OCI-LY7 (cell line): ENCODE measurements at regions not wholly inside any gene's neighbourhood (a gene's known extent, or its start where the extent isn't known, plus 50 kb on each side); places are given as distances from the start of the nearest gene placed in this dataset.

Experiments
- BruUV-seq: library from RNA; stranded (reverse); fragments of 400-500 nt; replicated peaks from 2 replicates; lab custom pipeline; 2021; lab: Mats Ljungman, UMichigan
- CTCF ChIA-PET: fragments of 300-600 bp; sonication (Branson Sonifier 250); formaldehyde crosslinking; loops from one replicate; lab custom pipeline; 2022; ENCODE audit warnings: antibody characterized with exemption; ENCODE audit not compliant: unreplicated experiment; lab: Charles Lee
- POLR2A ChIA-PET: fragments of 300-600 bp; sonication (Branson Sonifier 250); formaldehyde crosslinking; loops from one replicate; lab custom pipeline; 2022; ENCODE audit warnings: antibody characterized with exemption; lab: Charles Lee
- DNase-seq: peaks from one replicate; pipeline ENCODE4 v3.0.0-alpha.2; 2015; ENCODE audit warnings: low spot score
- H2AFZ ChIP-seq: fragments of 200-600 bp; sonication (generic), shearing (Covaris generic); 2 replicates; pipeline ENCODE4 v1.6.1; 2014; ENCODE audit warnings: mild to moderate bottlenecking, antibody characterized with exemption, low read length, moderate library complexity
- H3K27ac ChIP-seq: fragments of 200-600 bp; sonication (generic); 2 replicates; pipeline ENCODE4 v1.5.1; 2014; ENCODE audit warnings: mixed run types, low read depth, mild to moderate bottlenecking, moderate library complexity, low read length, inconsistent platforms; ENCODE audit not compliant: poor library complexity, severe bottlenecking
- H3K36me3 ChIP-seq: fragments of 200-600 bp; sonication (generic); 2 replicates; pipeline ENCODE4 v1.6.1; 2014; ENCODE audit warnings: mild to moderate bottlenecking, antibody characterized with exemption, low read length, moderate library complexity, mixed read lengths; ENCODE audit not compliant: insufficient read depth
- H3K4me1 ChIP-seq: fragments of 200-600 bp; sonication (generic); 2 replicates; pipeline ENCODE4 v1.5.1; 2014; ENCODE audit warnings: mild to moderate bottlenecking, low read length; ENCODE audit not compliant: insufficient read depth, poor library complexity, severe bottlenecking
- H3K4me2 ChIP-seq: fragments of 200-600 bp; sonication (generic); 2 replicates; pipeline ENCODE4 v1.6.1; 2014; ENCODE audit warnings: mild to moderate bottlenecking, low read length
- H3K4me3 ChIP-seq: fragments of 200-600 bp; sonication (generic); 2 replicates; pipeline ENCODE4 v1.5.1; 2014; ENCODE audit warnings: mild to moderate bottlenecking, low read depth, low read length; ENCODE audit not compliant: poor library complexity, severe bottlenecking
- H3K79me2 ChIP-seq: fragments of 200-600 bp; sonication (generic); 2 replicates; pipeline ENCODE4 v1.6.1; 2016; ENCODE audit warnings: low read depth, mild to moderate bottlenecking, low read length, moderate library complexity, mixed read lengths; ENCODE audit not compliant: insufficient read depth
- H3K9me2 ChIP-seq: fragments of 200-600 bp; sonication (generic); 2 replicates; pipeline ENCODE4 v1.6.1; 2016; ENCODE audit warnings: mild to moderate bottlenecking, low read length, mixed read lengths; ENCODE audit not compliant: insufficient read depth
- H3K9me3 ChIP-seq: fragments of 200-600 bp; sonication (generic); 2 replicates; pipeline ENCODE4 v1.6.1; 2014; ENCODE audit warnings: mild to moderate bottlenecking, mixed run types, low read length, mixed read lengths
- H4K20me1 ChIP-seq: fragments of 200-600 bp; sonication (generic); 2 replicates; pipeline ENCODE4 v1.6.1; 2014; ENCODE audit warnings: mild to moderate bottlenecking, antibody characterized with exemption, low read length, moderate library complexity, mixed read lengths; ENCODE audit not compliant: insufficient read depth
- CTCF ChIP-seq: fragments of 200-600 bp; sonication (generic); conservative IDR thresholded peaks from 2 replicates; pipeline ENCODE4 v1.5.1; 2014; ENCODE audit warnings: mild to moderate bottlenecking, antibody characterized with exemption, low read length, moderate library complexity, mixed read lengths
- EZH2phosphoT487 ChIP-seq: fragments of 200-600 bp; sonication (generic); IDR thresholded peaks from 2 replicates; pipeline ENCODE4 v1.6.1; 2018; ENCODE audit warnings: low read depth, borderline replicate concordance, mild to moderate bottlenecking, mixed run types, antibody characterized with exemption, low read length, moderate library complexity, mixed read lengths
- intact Hi-C: fragments of 100-400 bp; cut with micrococcal nuclease; formaldehyde crosslinking; loops from one replicate; pipeline ENCODE4 v1.10.0; 2022; ENCODE audit not compliant: unreplicated experiment

DNA sequence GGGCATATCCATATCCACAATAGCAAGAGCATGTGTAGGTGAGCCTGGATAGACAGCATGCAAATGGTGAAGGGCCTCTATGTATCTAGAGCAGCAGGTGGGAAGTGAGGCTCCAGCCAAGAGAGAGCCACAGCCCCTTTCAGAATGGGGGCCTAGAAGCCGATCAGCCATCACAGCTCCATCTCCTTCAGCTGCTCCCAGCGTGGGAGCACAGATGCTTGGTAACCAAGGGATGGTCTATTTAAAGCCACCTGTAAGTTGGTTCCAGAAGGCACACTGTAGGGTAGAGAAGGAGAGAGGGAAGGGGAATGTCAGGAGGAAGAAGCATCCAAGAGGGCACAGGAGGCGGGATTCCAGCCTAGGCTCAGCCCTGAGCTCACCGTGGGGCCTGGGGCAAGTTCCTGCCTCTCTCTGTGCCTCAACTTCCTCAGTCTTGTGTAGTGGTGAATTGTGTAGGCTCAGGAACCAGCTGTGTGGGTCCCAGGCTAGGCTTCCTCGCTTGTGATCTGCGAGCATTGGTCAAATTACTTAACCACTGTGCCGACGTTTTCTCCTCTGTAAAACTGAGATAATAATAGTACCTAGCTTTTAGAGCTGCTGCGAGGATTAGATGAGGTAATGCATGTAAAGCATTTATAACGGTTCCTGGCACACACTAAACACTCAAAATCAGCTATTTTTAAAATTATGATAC, 122.9 kb upstream of the NAV2 start:
- POLR2A ChIA-PET: interaction anchor here (0.6 to 1.2 kb wide), 2 partner anchors 8 to 311 kb away, joined by 3 read pairs; no protein-coding TSS in a partner anchor
- H3K4me3 ChIP-seq: no peak overlapping the region
- no peak for TF ChIP-seq EZH2phosphoT487
- TF ChIP-seq CTCF: no peak
- BruUV-seq: no TSS peak
- H3K9me3 ChIP-seq: no peaks in the 10 kb centered on the region
- H3K79me2 ChIP-seq: no peaks in the 10 kb centered on the region
- no peak for DNase-seq
- H2AFZ ChIP-seq: no peak overlapping the region
- intact Hi-C loops: no loop called here
- H4K20me1 ChIP-seq: no peaks in the 10 kb centered on the region
- no peak overlapping the region for H3K27ac ChIP-seq
- no peak overlapping the region for H3K4me2 ChIP-seq
- H3K9me2 ChIP-seq: no peaks in the 10 kb centered on the region
- CTCF ChIA-PET: no interaction called here
- H3K4me1 ChIP-seq: no peaks in the 10 kb centered on the region
- H3K36me3 ChIP-seq: no peaks in the 10 kb centered on the region

GRCh38 chr11:19587979-19588378, 124.7 kb upstream of the NAV2 start:
- Histone ChIP-seq H3K9me2 (no peaks in the 10 kb centered on the region), H3K27ac (no peak overlapping the region), H2AFZ (no peak overlapping the region), H3K4me1 (no peaks in the 10 kb centered on the region), H3K4me3 (no peak overlapping the region), H3K79me2 (no peaks in the 10 kb centered on the region), H3K4me2 (no peak overlapping the region), H3K36me3 (no peaks in the 10 kb centered on the region), H3K9me3 (no peaks in the 10 kb centered on the region), H4K20me1 (no peaks in the 10 kb centered on the region)
- TF ChIP-seq EZH2phosphoT487: no peak
- TF ChIP-seq CTCF: no peak
- POLR2A ChIA-PET: interaction anchor here (0.7 kb wide), 1 partner anchor 129 kb away, joined by 3 read pairs; no protein-coding TSS in a partner anchor
- DNase-seq: no peak
- intact Hi-C loops: no loop called here
- CTCF ChIA-PET: no interaction called here
- no TSS peak for BruUV-seq

GRCh38 chr11:19580646-19581045, 132.0 kb upstream of the NAV2 start:
- intact Hi-C loops: no loop called here
- Histone ChIP-seq H3K79me2 (no peaks in the 10 kb centered on the region; the same call in 1 of the 2 replicates), H3K27ac (no peak overlapping the region), H3K4me1 (no peaks in the 10 kb centered on the region), H4K20me1 (no peaks in the 10 kb centered on the region), H3K4me2 (no peak overlapping the region), H3K36me3 (no peaks in the 10 kb centered on the region), H3K9me2 (no peaks in the 10 kb centered on the region), H3K4me3 (no peak overlapping the region), H3K9me3 (no peaks in the 10 kb centered on the region), H2AFZ (no peak overlapping the region)
- CTCF ChIA-PET: no interaction called here
- no peak for DNase-seq
- no peak for TF ChIP-seq EZH2phosphoT487
- TF ChIP-seq CTCF: no peak
- POLR2A ChIA-PET: no interaction called here
- BruUV-seq: no TSS peak
